ENCODE measurements at regions not wholly inside any gene's neighbourhood (a gene's known extent, or its start where the extent isn't known, plus 50 kb on each side); places are given as distances from the start of the nearest gene placed in this dataset.
"Not testable (repeated sequence)": the region's sequence is repeated elsewhere in the genome, so short reads cannot be mapped to it uniquely, and the experiment has no call there.

GRCh38 chr4:133277940-133278339 is 128.8 kb downstream of the PCDH10 start:
- TF ChIP-seq CTCF, POLR2AphosphoS5, POLR2A, EP300 (IDR thresholded peaks at IDR 0.05): not testable (repeated sequence)
